HG03469 (cell line): ENCODE measurements at regions not wholly inside any gene's neighbourhood (a gene's known extent, or its start where the extent isn't known, plus 50 kb on each side); places are given as distances from the start of the nearest gene placed in this dataset.
"Not testable (repeated sequence)": the region's sequence is repeated elsewhere in the genome, so short reads cannot be mapped to it uniquely, and the experiment has no call there.

Source experiments
- ATAC-seq: cut with Tn5 transposase; IDR thresholded peaks from one replicate; pipeline ENCODE4 v1.9.1; 2021; ENCODE audit warnings: mild to moderate bottlenecking, moderate library complexity, moderate number of reproducible peaks; ENCODE audit not compliant: unreplicated experiment

DNA sequence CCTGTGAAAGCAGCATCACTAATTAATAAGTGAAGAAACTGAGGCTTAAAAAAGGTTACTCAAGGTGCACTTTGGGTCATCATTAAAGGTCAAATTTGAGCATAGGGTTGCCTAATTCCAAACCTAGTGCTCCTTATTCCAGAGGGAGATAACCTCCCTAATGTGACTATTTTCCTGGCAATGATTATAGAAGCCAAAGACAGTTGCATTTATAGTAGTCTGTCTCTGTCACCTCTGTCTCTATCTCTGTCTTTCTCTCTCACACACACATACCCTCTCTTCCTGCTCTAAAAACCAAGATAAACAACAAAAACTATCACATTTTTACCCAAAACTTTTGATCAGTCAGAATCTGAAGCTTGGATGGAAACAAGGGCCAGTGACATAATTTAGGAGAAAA lies 172.0 kb upstream of the LMCD1 start:
- ATAC-seq: no peak

- no peak for ATAC-seq
Measured at GRCh38 chr3:8336456-8336855, 165.2 kb upstream of the LMCD1 start.

GRCh38 chr3:8338424-8338823 lies 163.2 kb upstream of the LMCD1 start:
- ATAC-seq: no peak

- ATAC-seq: no peak
Measured at GRCh38 chr3:8341821-8342247, 159.8 kb upstream of the LMCD1 start.

GRCh38 chr3:8343058-8343457 lies 158.6 kb upstream of the LMCD1 start:
- no peak for ATAC-seq

GRCh38 chr3:8345398-8345797 lies 156.2 kb upstream of the LMCD1 start:
- no peak for ATAC-seq

- ATAC-seq: no peak
Measured at GRCh38 chr3:8348076-8348475, 153.5 kb upstream of the LMCD1 start.

- no peak for ATAC-seq
Measured at GRCh38 chr3:8352475-8352874, 149.1 kb upstream of the LMCD1 start.

DNA sequence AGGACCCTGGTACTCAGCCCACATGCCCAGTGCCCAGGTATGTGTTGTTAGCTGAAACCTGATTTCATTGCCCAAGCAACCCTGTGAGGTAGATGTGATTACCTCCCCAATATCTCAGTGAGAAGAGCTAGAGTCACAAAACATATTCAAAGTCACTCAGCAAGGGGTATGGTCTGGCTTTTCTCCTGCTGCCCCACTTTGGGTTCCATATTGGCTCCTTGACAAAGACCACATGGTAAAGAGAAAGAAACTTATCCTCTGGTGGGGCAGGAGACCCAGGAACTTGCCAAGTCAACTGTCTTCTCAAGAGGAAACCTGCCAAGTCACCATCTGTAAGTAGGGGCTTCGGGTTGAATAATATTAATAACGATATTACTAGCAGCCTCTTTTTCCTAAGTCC lies 148.3 kb upstream of the LMCD1 start:
- ATAC-seq: no peak

DNA sequence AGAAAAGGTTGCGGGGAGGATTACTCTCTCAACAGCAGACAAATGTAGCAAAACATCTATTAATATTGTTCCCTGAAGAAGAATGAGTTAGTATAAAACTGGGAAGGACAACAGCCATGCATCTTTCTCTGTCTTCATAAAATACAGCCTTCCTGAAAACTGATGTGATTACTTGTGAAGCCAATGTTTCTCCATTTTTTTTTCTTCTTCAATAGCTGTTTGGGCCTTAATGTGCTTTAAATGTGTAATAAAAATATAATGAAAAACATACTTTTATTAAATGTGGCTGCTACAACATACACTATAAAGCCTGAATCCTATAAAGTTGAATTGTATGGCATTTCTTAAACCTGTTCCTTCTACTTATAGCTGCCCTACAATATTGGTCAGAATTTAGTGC lies 146.3 kb upstream of the LMCD1 start:
- ATAC-seq: no peak

GRCh38 chr3:8356066-8356465 lies 145.6 kb upstream of the LMCD1 start:
- not testable (repeated sequence) for ATAC-seq

GRCh38 chr3:8357859-8358258 lies 143.8 kb upstream of the LMCD1 start:
- no peak for ATAC-seq

- no peak for ATAC-seq
Measured at GRCh38 chr3:8359133-8359532, 142.5 kb upstream of the LMCD1 start.

DNA sequence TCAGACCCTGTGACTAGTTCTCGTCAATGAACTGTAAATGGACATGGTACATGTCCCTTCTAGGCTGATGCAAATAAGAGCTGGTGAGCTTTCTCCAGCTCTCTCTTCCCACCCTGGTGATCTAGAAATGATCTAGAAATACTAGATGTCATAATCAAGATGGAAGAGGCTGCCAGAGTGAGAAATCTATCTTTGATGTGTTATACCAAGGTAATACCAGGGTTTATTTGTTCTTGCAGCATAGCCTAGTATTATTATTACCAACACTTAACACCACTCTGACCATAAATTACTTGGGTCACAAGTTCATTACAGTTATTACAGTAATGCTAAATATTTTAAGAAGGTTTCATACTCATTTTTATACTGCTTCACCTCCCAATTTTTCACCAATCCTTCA lies 138.4 kb upstream of the LMCD1 start:
- ATAC-seq: no peak

GRCh38 chr3:8365541-8365940 lies 136.1 kb upstream of the LMCD1 start:
- ATAC-seq: no peak

DNA sequence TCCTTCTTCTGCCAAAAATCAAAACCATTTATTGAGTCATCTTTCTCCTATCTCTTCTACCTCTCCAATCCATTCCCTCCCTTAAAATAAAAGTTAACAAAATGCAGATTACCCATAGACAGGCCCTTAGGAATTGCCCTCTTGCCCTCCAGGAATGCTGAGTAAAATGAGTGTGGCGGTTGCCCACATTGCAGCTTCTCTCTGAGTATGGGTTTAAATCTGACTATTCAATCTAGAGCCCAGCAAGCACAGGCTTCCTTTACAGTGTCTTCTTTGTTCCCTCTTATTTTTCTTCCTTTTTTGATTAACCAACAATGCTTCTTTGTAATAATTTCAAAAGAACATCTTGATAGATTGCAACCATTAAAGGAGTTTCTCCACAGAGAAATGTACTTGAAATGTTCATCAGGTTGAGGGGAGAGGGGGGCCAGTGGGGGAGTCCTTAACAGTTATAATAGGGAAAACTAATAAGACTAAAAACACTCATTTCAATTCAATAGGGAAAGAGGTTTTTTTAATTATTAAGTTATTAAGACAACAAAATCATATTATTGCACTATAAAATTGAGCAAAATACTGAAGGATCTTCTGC lies 135.3 kb upstream of the LMCD1 start:
- ATAC-seq: no peak

GRCh38 chr3:8368598-8368997 lies 133.0 kb upstream of the LMCD1 start:
- ATAC-seq: no peak

GRCh38 chr3:8369638-8370037 lies 132.0 kb upstream of the LMCD1 start:
- no peak for ATAC-seq

DNA sequence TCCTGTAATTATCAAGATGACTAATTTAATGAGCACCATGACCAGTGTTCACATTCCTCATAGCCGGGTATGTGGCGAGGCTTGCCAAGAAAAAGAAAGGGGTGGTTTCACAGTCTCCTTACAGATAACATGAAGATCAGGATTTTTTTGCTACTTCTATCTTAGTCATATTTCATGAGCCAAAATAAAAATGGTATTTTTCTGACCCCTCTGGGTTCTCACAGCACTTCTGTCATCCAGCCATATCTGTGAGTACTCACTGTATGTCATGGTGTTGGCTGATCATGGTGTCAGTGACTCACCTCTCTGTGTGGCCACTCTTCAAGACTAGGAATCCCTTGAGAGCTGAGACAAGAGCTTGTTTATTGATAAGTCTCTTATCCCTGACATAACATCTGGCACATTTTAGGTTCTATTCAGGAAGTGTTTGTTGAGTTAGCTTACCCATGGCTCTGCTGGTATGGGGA lies 130.5 kb upstream of the LMCD1 start:
- no peak for ATAC-seq

GRCh38 chr3:8371960-8372463 lies 129.6 kb upstream of the LMCD1 start:
- no peak for ATAC-seq

- no peak for ATAC-seq
Measured at GRCh38 chr3:8380904-8381704, 120.5 kb upstream of the LMCD1 start.
